HG03045 (cell line): ENCODE measurements at regions not wholly inside any gene's neighbourhood (a gene's known extent, or its start where the extent isn't known, plus 50 kb on each side); places are given as distances from the start of the nearest gene placed in this dataset.

Source experiments
- ATAC-seq: cut with Tn5 transposase; IDR thresholded peaks from one replicate; pipeline ENCODE4 v1.9.1; 2021; ENCODE audit warnings: mild to moderate bottlenecking, moderate library complexity; ENCODE audit not compliant: unreplicated experiment

- no peak for ATAC-seq
These were observed 128.8 kb upstream of the TMEM132C start for GRCh38 chr12:128138125-128138524.

- ATAC-seq = no peak
These were observed 126.4 kb upstream of the TMEM132C start for GRCh38 chr12:128140551-128140950.

DNA sequence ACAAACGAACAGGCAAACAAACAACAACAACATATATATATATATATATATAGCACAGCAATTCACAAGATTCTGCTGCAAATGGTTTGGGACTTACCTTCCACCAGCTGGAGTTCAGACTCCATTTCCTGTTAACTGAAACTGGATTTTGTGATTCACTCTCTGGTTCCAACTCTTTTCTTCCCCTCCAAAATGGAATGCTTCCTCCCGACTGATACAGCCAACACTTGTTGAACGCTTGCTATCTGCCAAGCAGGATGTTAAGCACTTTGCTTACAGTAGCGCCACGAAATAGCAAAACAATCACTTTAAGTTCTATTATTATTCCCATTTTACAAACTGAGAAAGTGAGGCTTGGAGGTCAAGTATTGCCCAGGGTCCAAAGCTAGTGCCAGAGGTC is 116.0 kb upstream of the TMEM132C start:
- ATAC-seq = no peak

DNA sequence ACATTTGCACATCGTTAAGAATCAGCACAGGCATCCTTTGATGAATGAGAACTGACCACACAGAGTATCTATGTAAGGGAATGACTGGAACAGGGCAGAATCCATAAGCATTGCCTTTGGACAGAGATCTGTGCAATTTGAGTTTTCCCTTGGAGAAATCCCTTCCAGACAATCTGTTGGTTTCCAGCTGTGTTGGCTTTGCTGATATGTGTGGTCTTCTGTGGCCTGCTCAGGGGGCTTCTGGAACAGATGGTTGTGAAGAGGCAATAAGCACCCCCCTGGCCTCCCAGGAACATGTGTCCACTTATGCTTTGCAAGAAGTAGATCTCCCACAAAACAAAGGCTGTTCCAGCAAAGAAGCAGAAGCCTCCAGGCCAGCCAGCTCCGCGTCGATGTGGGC is 111.4 kb upstream of the TMEM132C start:
- ATAC-seq = no peak

GRCh38 chr12:128163086-128163485 is 103.9 kb upstream of the TMEM132C start:
- no peak for ATAC-seq

GRCh38 chr12:128164533-128164932 is 102.4 kb upstream of the TMEM132C start:
- ATAC-seq = no peak

DNA sequence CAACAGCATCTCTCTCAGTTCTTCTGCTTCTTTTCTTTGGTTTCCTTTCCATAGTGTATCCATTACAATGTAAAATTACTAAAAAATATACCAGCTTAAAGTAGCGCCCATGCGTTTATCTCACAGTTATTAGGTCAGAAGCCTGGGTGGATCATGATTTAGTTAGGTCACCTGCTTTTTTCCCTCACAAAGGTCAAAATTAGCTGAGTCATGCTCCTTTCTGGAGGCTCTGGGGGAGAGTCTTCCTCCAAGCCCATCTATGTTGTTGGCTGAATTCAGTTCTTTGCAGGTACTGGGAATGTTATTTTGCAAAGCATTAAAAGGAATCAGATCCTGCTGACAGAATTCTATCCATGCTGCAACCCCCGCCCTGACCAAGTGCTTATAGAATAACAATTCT is 101.6 kb upstream of the TMEM132C start:
- ATAC-seq = no peak

GRCh38 chr12:128168273-128168672 is 98.7 kb upstream of the TMEM132C start:
- no peak for ATAC-seq

DNA sequence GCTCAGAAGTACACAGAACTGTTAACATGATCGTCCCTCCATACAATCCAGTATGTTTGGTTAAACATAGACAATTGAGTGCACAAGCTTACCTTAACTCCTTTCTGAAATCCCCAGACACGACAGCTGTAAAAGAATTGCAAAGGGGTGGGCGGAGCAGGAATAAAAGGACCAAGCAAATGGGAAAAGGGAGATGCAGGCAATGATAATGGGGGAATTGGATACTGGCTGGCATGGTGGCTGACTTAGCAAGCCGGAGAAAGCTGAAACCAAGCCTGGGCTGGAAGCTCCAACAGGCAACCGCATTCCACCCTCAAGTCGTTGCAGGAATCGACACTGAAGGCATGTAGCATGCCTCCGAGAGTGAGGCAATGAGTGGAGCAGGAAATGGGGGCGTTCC is 96.8 kb upstream of the TMEM132C start:
- no peak for ATAC-seq

- ATAC-seq = no peak
These were observed 88.4 kb upstream of the TMEM132C start for GRCh38 chr12:128178565-128178964.

GRCh38 chr12:128178966-128179365 is 88.0 kb upstream of the TMEM132C start:
- no peak for ATAC-seq

DNA sequence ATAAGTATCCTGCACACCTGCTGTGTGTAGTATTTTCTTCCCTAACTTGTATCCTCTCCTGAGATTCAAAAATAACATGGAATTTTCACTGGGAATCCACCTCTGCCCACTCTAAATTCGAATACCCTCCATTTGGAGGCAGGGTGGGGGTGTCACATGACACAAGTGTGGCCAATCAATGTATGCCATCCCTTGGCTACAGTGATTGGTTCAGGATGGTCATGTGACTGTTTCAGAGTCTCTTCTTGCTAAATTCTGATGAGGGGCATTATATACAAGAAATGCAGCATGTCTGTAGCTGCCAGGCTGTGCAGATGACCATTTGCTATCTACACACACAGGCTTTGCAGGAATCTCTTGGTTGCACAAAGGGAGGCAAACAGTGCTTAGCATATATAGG is 86.8 kb upstream of the TMEM132C start:
- ATAC-seq = no peak

GRCh38 chr12:128190052-128190451 is 76.9 kb upstream of the TMEM132C start:
- no peak for ATAC-seq

DNA sequence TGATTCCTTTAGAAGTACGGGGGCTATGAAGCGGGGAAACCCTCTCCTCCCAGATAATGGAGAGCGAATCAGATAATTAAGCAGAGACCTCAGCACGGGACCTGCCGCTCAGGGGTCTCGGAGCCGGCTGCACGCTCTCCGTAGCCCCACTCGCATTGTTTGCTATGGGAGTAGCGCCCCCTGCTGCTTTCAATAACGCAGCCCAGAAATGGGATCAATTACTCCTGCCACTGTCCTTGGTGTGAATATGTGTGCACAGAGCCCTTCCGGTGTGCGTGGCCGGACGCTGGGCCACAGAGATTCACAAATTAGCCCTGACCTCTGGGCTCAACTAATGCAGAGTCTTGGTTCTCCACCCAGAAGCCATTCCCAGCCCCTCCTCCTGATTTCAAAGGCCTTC is 76.4 kb upstream of the TMEM132C start:
- ATAC-seq = no peak

- no peak for ATAC-seq
These were observed 75.6 kb upstream of the TMEM132C start for GRCh38 chr12:128191380-128191779.

DNA sequence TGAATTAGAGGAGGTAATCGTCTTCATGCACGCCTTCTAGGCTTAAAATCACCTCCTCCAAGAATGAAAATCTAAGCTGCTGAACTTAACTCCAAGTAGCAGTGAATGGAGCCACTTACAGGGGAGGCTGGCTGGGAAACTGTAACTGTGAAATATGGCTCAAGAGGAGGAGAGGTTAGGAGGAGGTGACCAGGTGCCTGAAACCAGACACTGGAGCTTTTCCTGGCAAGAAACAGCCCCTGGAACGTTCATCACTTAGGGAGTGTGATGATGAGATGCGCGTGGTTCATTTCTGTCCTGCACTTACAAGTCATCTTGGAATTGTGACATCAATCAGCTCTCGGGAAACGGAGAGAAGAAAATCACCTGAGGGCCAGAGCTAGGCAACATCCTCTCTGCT is 62.3 kb upstream of the TMEM132C start:
- no peak for ATAC-seq

GRCh38 chr12:128205145-128205544 is 61.8 kb upstream of the TMEM132C start:
- ATAC-seq = no peak

DNA sequence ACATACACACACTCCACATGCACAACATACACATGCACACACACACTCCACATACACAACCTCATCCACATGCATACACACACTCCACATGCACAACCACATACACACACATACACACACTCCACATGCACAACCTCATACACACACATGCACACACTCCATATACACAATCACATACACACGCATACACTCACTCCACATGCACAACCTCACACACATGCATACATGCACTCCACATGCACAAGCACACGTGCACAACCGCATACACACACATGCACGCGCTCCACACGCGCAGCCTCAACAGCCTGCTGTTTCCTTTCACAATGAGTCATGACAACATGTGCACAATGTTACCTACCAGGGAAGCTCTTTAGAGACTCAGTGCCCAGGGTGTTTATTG is 61.2 kb upstream of the TMEM132C start:
- no peak for ATAC-seq
